K562 (cell line): ENCODE measurements at regions not wholly inside any gene's neighbourhood (a gene's known extent, or its start where the extent isn't known, plus 50 kb on each side); places are given as distances from the start of the nearest gene placed in this dataset.

Experiments
- CBFB ChIP-seq: sonication (generic); formaldehyde crosslinking; IDR thresholded peaks from 2 replicates; pipeline ENCODE4 v1.4.0; 2020; ENCODE audit warnings: mild to moderate bottlenecking, missing genetic modification reagents
- CUX1 ChIP-seq: fragments of 200-800 bp; sonication (Bioruptor generic); IDR thresholded peaks from 2 replicates; pipeline ENCODE4 v1.6.1; 2016; ENCODE audit warnings: missing genetic modification characterization, missing compliant biosample characterization
- FOXK1 ChIP-seq: sonication (generic); formaldehyde crosslinking; IDR thresholded peaks from 2 replicates; pipeline ENCODE4 v1.8.0; 2022; ENCODE audit warnings: missing genetic modification reagents, mild to moderate bottlenecking, borderline replicate concordance
- KDM1A ChIP-seq, 2 experiments: fragments of 450-650 bp; IDR thresholded peaks; 2 replicates each; pipeline ENCODE4 v1.6.1; 2016; ENCODE audit warnings: mild to moderate bottlenecking in 2 of 2
- MCM3 ChIP-seq: fragments of 450-650 bp; IDR thresholded peaks from 2 replicates; pipeline ENCODE4 v1.6.1; 2016
- MNT ChIP-seq, 2 experiments: fragments of 450-650 bp; conservative IDR thresholded peaks; 2 replicates each; pipeline ENCODE4 v1.6.1; 2017; ENCODE audit warnings: mild to moderate bottlenecking in 2 of 2, moderate library complexity in 2 of 2
- NCOA2 ChIP-seq, 2 experiments: fragments of 450-650 bp; IDR thresholded peaks; 2 replicates each; pipeline ENCODE4 v1.6.1; 2018; ENCODE audit warnings: mild to moderate bottlenecking in 2 of 2, moderate library complexity in 1 of 2; ENCODE audit not compliant: partially characterized antibody in 2 of 2
- POLR2A ChIP-seq: fragments of 450-650 bp; conservative IDR thresholded peaks from 2 replicates; pipeline ENCODE4 v1.6.1; 2016
- PPARD ChIP-seq: fragments of 250-450 bp; sonication (Bioruptor Pico); IDR thresholded peaks from 2 replicates; pipeline ENCODE4 v1.8.0; 2022; ENCODE audit warnings: inconsistent platforms, mild to moderate bottlenecking, moderate library complexity
- PRMT5 ChIP-seq: sonication (generic); formaldehyde crosslinking; IDR thresholded peaks from 2 replicates; pipeline ENCODE4 v1.5.0; 2020; ENCODE audit warnings: missing genetic modification reagents
- TBL1XR1 ChIP-seq, 2 experiments: IDR thresholded peaks; 2 replicates each; pipeline ENCODE4 v1.6.1; 2012; ENCODE audit warnings: improper control_type of control experiment in 2 of 2, low read length in 2 of 2, mild to moderate bottlenecking in 1 of 2
- TCF15 ChIP-seq: fragments of 250-450 bp; sonication (Bioruptor Pico); IDR thresholded peaks from 2 replicates; pipeline ENCODE4 v1.8.0; 2022; ENCODE audit warnings: moderate library complexity, mild to moderate bottlenecking, inconsistent platforms
- TEAD2 ChIP-seq: fragments of 450-650 bp; IDR thresholded peaks from 2 replicates; pipeline ENCODE4 v1.6.1; 2016; ENCODE audit warnings: missing genetic modification characterization, control low read depth, missing compliant biosample characterization
- ZBTB17 ChIP-seq: fragments of 450-650 bp; formaldehyde crosslinking; IDR thresholded peaks from 2 replicates; pipeline ENCODE4 v1.4.0; 2020; ENCODE audit warnings: mild to moderate bottlenecking
- ZHX1 ChIP-seq: fragments of 150-350 bp; conservative IDR thresholded peaks from 2 replicates; pipeline ENCODE4 v1.6.1; 2014; ENCODE audit warnings: low read length
- ZNF277 ChIP-seq: fragments of 250-450 bp; sonication (Bioruptor Pico); IDR thresholded peaks from 2 replicates; pipeline ENCODE4 v1.8.0; 2022; ENCODE audit warnings: inconsistent platforms, mild to moderate bottlenecking, moderate library complexity, borderline replicate concordance
- ZNF41 ChIP-seq: fragments of 250-450 bp; sonication (Bioruptor Pico); conservative IDR thresholded peaks from 2 replicates; pipeline ENCODE4 v1.4.0; 2020; ENCODE audit warnings: mild to moderate bottlenecking

- TF ChIP-seq ZHX1 (no peak), KDM1A (IDR thresholded peaks at IDR 0.05) (peak in 1 of 2 experiments; percentile 7; a peak in 1 of 4 replicates), CUX1 (CRISPR knock-in tag) (no peak), TEAD2 (tag) (0 out of 2 replicates have a peak, but pooled peaks have one; percentile 28), PPARD (CRISPR knock-in tag) (no peak), ZNF41 (CRISPR knock-in tag) (no peak), NCOA2 (IDR thresholded peaks at IDR 0.05; ENCODE audit: partially characterized antibody in 2 of 2) (no peak), ZBTB17 (no peak; the same call in 1 of the 2 replicates), PRMT5 (CRISPR knock-in tag) (no peak), TBL1XR1 (IDR thresholded peaks at IDR 0.05; ENCODE audit: low read length in 2 of 2) (no peak), MNT (conservative IDR thresholded peaks at IDR 0.05) (peak in 1 of 2 experiments; percentile 8; a peak in 2 of 4 replicates), POLR2A (peak; percentile 97), MCM3 (no peak), ZNF277 (no peak), FOXK1 (CRISPR knock-in tag) (no peak), CBFB (no peak), TCF15 (CRISPR knock-in tag) (no peak)
These were observed 159.6 kb upstream of the ZNF217 start (continued) for GRCh38 chr20:53752971-53753879.
